ENCODE measurements at regions not wholly inside any gene's neighbourhood (a gene's known extent, or its start where the extent isn't known, plus 50 kb on each side); places are given as distances from the start of the nearest gene placed in this dataset.
"Not testable (repeated sequence)": the region's sequence is repeated elsewhere in the genome, so short reads cannot be mapped to it uniquely, and the experiment has no call there.

GRCh38 chr2:150271952-150272802, 215.3 kb downstream of the RND3 start:
- DNase-seq (ENCODE audit: low read depth in 4 of 4, low spot score in 2 of 4), result no peak

GRCh38 chr2:150267651-150268415, 219.6 kb downstream of the RND3 start:
- no peak for DNase-seq (ENCODE audit: low read depth in 4 of 4, low spot score in 2 of 4)

- no peak for DNase-seq (ENCODE audit: low read depth in 4 of 4, low spot score in 2 of 4)
Measured at GRCh38 chr2:150266931-150267330, 220.5 kb downstream of the RND3 start.

GRCh38 chr2:150264442-150264841, 223.0 kb downstream of the RND3 start:
- no peak for DNase-seq (ENCODE audit: low read depth in 4 of 4, low spot score in 2 of 4)

- no peak for DNase-seq (ENCODE audit: low read depth in 4 of 4, low spot score in 2 of 4)
Measured at GRCh38 chr2:150261691-150262090, 225.8 kb downstream of the RND3 start.

GRCh38 chr2:150260636-150261035, 226.8 kb downstream of the RND3 start:
- no peak for DNase-seq (ENCODE audit: low read depth in 4 of 4, low spot score in 2 of 4)

- DNase-seq (ENCODE audit: low read depth in 4 of 4, low spot score in 2 of 4), result no peak
Measured at GRCh38 chr2:150259746-150260145, 227.7 kb downstream of the RND3 start.

- DNase-seq (ENCODE audit: low read depth in 4 of 4, low spot score in 2 of 4), result no peak
Measured at GRCh38 chr2:150258781-150259307, 228.6 kb downstream of the RND3 start.

- no peak for DNase-seq (ENCODE audit: low read depth in 4 of 4, low spot score in 2 of 4)
Measured at GRCh38 chr2:150256736-150257135, 230.7 kb downstream of the RND3 start.

GRCh38 chr2:150255528-150255927, 231.9 kb downstream of the RND3 start:
- no peak for DNase-seq (ENCODE audit: low read depth in 4 of 4, low spot score in 2 of 4)

- DNase-seq (ENCODE audit: low read depth in 4 of 4, low spot score in 2 of 4), result not testable (repeated sequence)
Measured at GRCh38 chr2:150249735-150250134, 237.7 kb downstream of the RND3 start.

GRCh38 chr2:150247481-150247880, 240.0 kb downstream of the RND3 start:
- DNase-seq (ENCODE audit: low read depth in 4 of 4, low spot score in 2 of 4), result no peak

GRCh38 chr2:150234787-150235446, 252.6 kb downstream of the RND3 start:
- no peak for DNase-seq (ENCODE audit: low read depth in 4 of 4, low spot score in 2 of 4)

- no peak for DNase-seq (ENCODE audit: low read depth in 4 of 4, low spot score in 2 of 4)
Measured at GRCh38 chr2:150232871-150233270, 254.6 kb downstream of the RND3 start.

- DNase-seq (ENCODE audit: low read depth in 4 of 4, low spot score in 2 of 4), result no peak
Measured at GRCh38 chr2:150232321-150232720, 255.1 kb downstream of the RND3 start.

GRCh38 chr2:150230616-150231015, 256.9 kb downstream of the RND3 start:
- no peak for DNase-seq (ENCODE audit: low read depth in 4 of 4, low spot score in 2 of 4)

- DNase-seq (ENCODE audit: low read depth in 4 of 4, low spot score in 2 of 4), result no peak
Measured at GRCh38 chr2:150230004-150230403, 257.5 kb downstream of the RND3 start.

- DNase-seq (ENCODE audit: low read depth in 4 of 4, low spot score in 2 of 4), result no peak
Measured at GRCh38 chr2:150228936-150229335, 258.5 kb downstream of the RND3 start.

GRCh38 chr2:150225030-150225429, 262.4 kb downstream of the RND3 start:
- no peak for DNase-seq (ENCODE audit: low read depth in 4 of 4, low spot score in 2 of 4)

GRCh38 chr2:150224321-150224720, 263.1 kb downstream of the RND3 start:
- DNase-seq (ENCODE audit: low read depth in 4 of 4, low spot score in 2 of 4), result no peak

GRCh38 chr2:150222942-150223341, 264.5 kb downstream of the RND3 start:
- DNase-seq (ENCODE audit: low read depth in 4 of 4, low spot score in 2 of 4), result no peak
